Left lung (tissue), 4 donors: ENCODE measurements at regions not wholly inside any gene's neighbourhood (a gene's known extent, or its start where the extent isn't known, plus 50 kb on each side); places are given as distances from the start of the nearest gene placed in this dataset.

Experiments
- ATAC-seq: fragments of 200-7000 bp; cut with Tn5 transposase; one replicate; pipeline ENCODE4 v1.9.1; 2020; ENCODE audit warnings: moderate library complexity
- DNase-seq, 4 donors: peaks; one replicate each; pipeline ENCODE4 v3.0.0-alpha.2; 2013 to 2020
- H3K27ac ChIP-seq, 2 donors: fragments of 200-600 bp; sonication (generic) in 1 of 2; one replicate each; pipeline versions ENCODE4 v1.5.0 to v1.8.0; 2020 to 2021
- H3K27me3 ChIP-seq, 2 donors: fragments of 200-600 bp; sonication (generic) in 1 of 2; one replicate each; pipeline versions ENCODE4 v1.5.0 to v1.8.0; 2020 to 2021
- H3K36me3 ChIP-seq, 2 donors: fragments of 200-600 bp; sonication (generic) in 1 of 2; one replicate each; pipeline versions ENCODE4 v1.5.0 to v1.8.0; 2020 to 2021
- H3K4me1 ChIP-seq, 2 donors: fragments of 200-600 bp; one replicate each; pipeline ENCODE4 v1.8.0; 2021
- H3K4me3 ChIP-seq, 2 donors: fragments of 200-600 bp; sonication (generic) in 1 of 2; one replicate each; pipeline versions ENCODE4 v1.5.0 to v1.8.0; 2020 to 2021; ENCODE audit warnings: mild to moderate bottlenecking in 1 of 2
- H3K9me3 ChIP-seq, 2 donors: fragments of 200-600 bp; sonication (generic) in 1 of 2; one replicate each; pipeline versions ENCODE4 v1.5.0 to v1.8.0; 2020 to 2021
- CTCF ChIP-seq, 2 donors: fragments of 200-600 bp; sonication (generic) in 1 of 2; IDR thresholded peaks; one replicate each; pipeline versions ENCODE4 v1.5.0 to v1.8.0; 2021; ENCODE audit warnings: antibody characterized with exemption in 2 of 2
- intact Hi-C, 2 donors: fragments of 100-400 bp; cut with DNase I; formaldehyde crosslinking; loops; one replicate each; pipeline versions ENCODE4 v1.11.2 to v1.14.2; 2022
- donor health status: DM: no; HTN: yes; CAD: no.
- donor health status: DM: no; HTN: no; CAD: no.

GRCh38 chr17:71392715-71393567 is 727.9 kb upstream of the SOX9 start:
- H3K36me3 ChIP-seq = no peaks in the 10 kb centered on the region
- no peaks in the 10 kb centered on the region for H3K4me1 ChIP-seq
- H3K27ac ChIP-seq = no peak overlapping the region
- no peak overlapping the region for H3K4me3 ChIP-seq
- no peaks in the 10 kb centered on the region for H3K27me3 ChIP-seq
- DNase-seq = no peak
- intact Hi-C loops = no loop called here
- no peak for TF ChIP-seq CTCF (IDR thresholded peaks at IDR 0.05)
- ATAC-seq = no peak
- H3K9me3 ChIP-seq = no peaks in the 10 kb centered on the region

GRCh38 chr17:71395901-71396300 is 724.9 kb upstream of the SOX9 start:
- H3K4me1 ChIP-seq = no peaks in the 10 kb centered on the region
- no peaks in the 10 kb centered on the region for H3K36me3 ChIP-seq
- intact Hi-C loops = no loop called here
- ATAC-seq (no peak), DNase-seq (no peak)
- no peak for TF ChIP-seq CTCF (IDR thresholded peaks at IDR 0.05)
- H3K27ac ChIP-seq = no peak overlapping the region
- H3K4me3 ChIP-seq = no peak overlapping the region
- no peaks in the 10 kb centered on the region for H3K27me3 ChIP-seq
- H3K9me3 ChIP-seq = no peaks in the 10 kb centered on the region

- no peaks in the 10 kb centered on the region for H3K4me1 ChIP-seq
- DNase-seq = no peak
- ATAC-seq = no peak
- no peak for TF ChIP-seq CTCF (IDR thresholded peaks at IDR 0.05)
- H3K9me3 ChIP-seq = no peaks in the 10 kb centered on the region
- intact Hi-C loops = no loop called here
- H3K27me3 ChIP-seq = no peaks in the 10 kb centered on the region
- no peak overlapping the region for H3K27ac ChIP-seq
- H3K36me3 ChIP-seq = no peaks in the 10 kb centered on the region
- H3K4me3 ChIP-seq = no peak overlapping the region
Measured at GRCh38 chr17:71396711-71397110, 724.1 kb upstream of the SOX9 start.

- no peak overlapping the region for H3K27ac ChIP-seq
- TF ChIP-seq CTCF (IDR thresholded peaks at IDR 0.05) = no peak
- DNase-seq (no peak), ATAC-seq (no peak)
- H3K36me3 ChIP-seq = no peaks in the 10 kb centered on the region
- H3K27me3 ChIP-seq = no peaks in the 10 kb centered on the region
- H3K9me3 ChIP-seq = no peaks in the 10 kb centered on the region
- intact Hi-C loops = no loop called here
- H3K4me1 ChIP-seq = no peaks in the 10 kb centered on the region
- H3K4me3 ChIP-seq = no peak overlapping the region
Measured at GRCh38 chr17:71398025-71398424, 722.8 kb upstream of the SOX9 start.

- no peak overlapping the region for H3K4me3 ChIP-seq
- ATAC-seq (no peak), DNase-seq (no peak)
- H3K36me3 ChIP-seq = no peaks in the 10 kb centered on the region
- H3K27me3 ChIP-seq = no peaks in the 10 kb centered on the region
- intact Hi-C loops = no loop called here
- no peaks in the 10 kb centered on the region for H3K4me1 ChIP-seq
- no peak overlapping the region for H3K27ac ChIP-seq
- H3K9me3 ChIP-seq = no peaks in the 10 kb centered on the region
- TF ChIP-seq CTCF (IDR thresholded peaks at IDR 0.05) = no peak
Measured at GRCh38 chr17:71398800-71399219, 722.0 kb upstream of the SOX9 start.
